HT1080 (cell line): ENCODE measurements at regions not wholly inside any gene's neighbourhood (a gene's known extent, or its start where the extent isn't known, plus 50 kb on each side); places are given as distances from the start of the nearest gene placed in this dataset.

ENCODE experiments used
- DNase-seq: peaks from one replicate; pipeline ENCODE4 v3.0.0-alpha.2; 2015; ENCODE audit warnings: low read depth

GRCh38 chr1:214823311-214824117, 220.5 kb downstream of the CENPF start:
- DNase-seq = no peak

GRCh38 chr1:214824763-214825162, 221.8 kb downstream of the CENPF start:
- no peak for DNase-seq

GRCh38 chr1:214826619-214827018, 223.6 kb downstream of the CENPF start:
- DNase-seq = no peak

GRCh38 chr1:214827883-214828282, 224.9 kb downstream of the CENPF start:
- DNase-seq = no peak

- DNase-seq = no peak
These were observed 227.9 kb downstream of the CENPF start for GRCh38 chr1:214830941-214831340.

GRCh38 chr1:214831956-214832355, 229.0 kb downstream of the CENPF start:
- no peak for DNase-seq

GRCh38 chr1:214833178-214833756, 230.3 kb downstream of the CENPF start:
- DNase-seq = no peak

GRCh38 chr1:214837376-214837775, 234.4 kb downstream of the CENPF start:
- DNase-seq = no peak

- DNase-seq = no peak
These were observed 235.4 kb downstream of the CENPF start for GRCh38 chr1:214838351-214838750.

GRCh38 chr1:214840356-214840755, 237.4 kb downstream of the CENPF start:
- no peak for DNase-seq

GRCh38 chr1:214842856-214843255, 239.7 kb upstream of the KCNK2 start:
- DNase-seq = peak; percentile 67

GRCh38 chr1:214843281-214843680, 239.3 kb upstream of the KCNK2 start:
- DNase-seq = no peak

GRCh38 chr1:214844319-214844718, 238.2 kb upstream of the KCNK2 start:
- no peak for DNase-seq

GRCh38 chr1:214846276-214846675, 236.3 kb upstream of the KCNK2 start:
- no peak for DNase-seq

- no peak for DNase-seq
These were observed 235.3 kb upstream of the KCNK2 start for GRCh38 chr1:214847071-214847810.

GRCh38 chr1:214848101-214848500, 234.4 kb upstream of the KCNK2 start:
- no peak for DNase-seq

GRCh38 chr1:214850432-214851050, 232.0 kb upstream of the KCNK2 start:
- peak; percentile 35 for DNase-seq

- no peak for DNase-seq
These were observed 229.2 kb upstream of the KCNK2 start for GRCh38 chr1:214853340-214853739.

GRCh38 chr1:214854126-214854875, 228.2 kb upstream of the KCNK2 start:
- no peak for DNase-seq

GRCh38 chr1:214856843-214857242, 225.7 kb upstream of the KCNK2 start:
- DNase-seq = no peak

GRCh38 chr1:214857716-214858115, 224.8 kb upstream of the KCNK2 start:
- no peak for DNase-seq
